DOHH2 (cell line): ENCODE measurements at regions not wholly inside any gene's neighbourhood (a gene's known extent, or its start where the extent isn't known, plus 50 kb on each side); places are given as distances from the start of the nearest gene placed in this dataset.

ENCODE experiments used
- H3F3A ChIP-seq: fragments of 200-600 bp; sonication (generic), shearing (Covaris generic); 2 replicates; pipeline ENCODE4 v1.6.0; 2016; ENCODE audit warnings: antibody characterized with exemption, mild to moderate bottlenecking; ENCODE audit not compliant: control insufficient read depth, insufficient read depth
- H3K27ac ChIP-seq: fragments of 200-600 bp; sonication (generic); 2 replicates; pipeline ENCODE4 v1.5.1; 2014; ENCODE audit warnings: low read depth, mild to moderate bottlenecking, low read length, moderate library complexity
- H3K27me3 ChIP-seq: fragments of 200-600 bp; sonication (generic); 2 replicates; pipeline ENCODE4 v1.6.1; 2014; ENCODE audit warnings: mild to moderate bottlenecking, low read length, mixed read lengths; ENCODE audit not compliant: control insufficient read depth
- H3K36me3 ChIP-seq: fragments of 200-600 bp; sonication (generic); 2 replicates; pipeline ENCODE4 v1.6.1; 2014; ENCODE audit warnings: mild to moderate bottlenecking, low read length, moderate library complexity, mixed read lengths; ENCODE audit not compliant: control insufficient read depth
- H3K4me1 ChIP-seq: fragments of 200-600 bp; sonication (generic); 2 replicates; pipeline ENCODE4 v1.6.1; 2014; ENCODE audit warnings: mild to moderate bottlenecking, low read length, mixed read lengths; ENCODE audit not compliant: control insufficient read depth
- H3K4me2 ChIP-seq: fragments of 200-600 bp; sonication (generic); 2 replicates; pipeline ENCODE4 v1.6.0; 2014; ENCODE audit warnings: mild to moderate bottlenecking, low read length, moderate library complexity
- H3K4me3 ChIP-seq: fragments of 200-600 bp; sonication (generic); 2 replicates; pipeline ENCODE4 v1.5.1; 2014; ENCODE audit warnings: mild to moderate bottlenecking, low read length, mixed read lengths
- H3K79me2 ChIP-seq: fragments of 200-600 bp; sonication (generic); 2 replicates; pipeline ENCODE4 v1.6.1; 2014; ENCODE audit warnings: mild to moderate bottlenecking, low read length, mixed read lengths; ENCODE audit not compliant: control insufficient read depth
- H3K9me2 ChIP-seq: fragments of 200-600 bp; sonication (generic); replicated peaks from 2 replicates; pipeline ENCODE4 v1.6.1; 2014; ENCODE audit warnings: mild to moderate bottlenecking, low read length, mixed read lengths; ENCODE audit not compliant: control insufficient read depth
- H3K9me3 ChIP-seq: fragments of 200-600 bp; sonication (generic); 2 replicates; pipeline ENCODE4 v1.6.1; 2014; ENCODE audit warnings: antibody characterized with exemption, low read length, mixed read lengths; ENCODE audit not compliant: control insufficient read depth, insufficient read depth
- H4K20me1 ChIP-seq: fragments of 200-600 bp; sonication (generic); 2 replicates; pipeline ENCODE4 v1.6.0; 2014; ENCODE audit warnings: low read depth, mild to moderate bottlenecking, antibody characterized with exemption, low read length, moderate library complexity; ENCODE audit not compliant: control insufficient read depth, insufficient read depth
- CTCF ChIP-seq: fragments of 200-600 bp; sonication (generic); IDR thresholded peaks from one replicate; pipeline ENCODE4 v1.5.1; 2014; ENCODE audit warnings: antibody characterized with exemption, mild to moderate bottlenecking, low read depth, low read length; ENCODE audit not compliant: poor library complexity, severe bottlenecking
- EZH2phosphoT487 ChIP-seq: fragments of 200-600 bp; sonication (generic); IDR thresholded peaks from 2 replicates; pipeline ENCODE4 v1.6.1; 2017; ENCODE audit warnings: borderline replicate concordance, mild to moderate bottlenecking, antibody characterized with exemption, low read length, moderate library complexity, mixed read lengths

DNA sequence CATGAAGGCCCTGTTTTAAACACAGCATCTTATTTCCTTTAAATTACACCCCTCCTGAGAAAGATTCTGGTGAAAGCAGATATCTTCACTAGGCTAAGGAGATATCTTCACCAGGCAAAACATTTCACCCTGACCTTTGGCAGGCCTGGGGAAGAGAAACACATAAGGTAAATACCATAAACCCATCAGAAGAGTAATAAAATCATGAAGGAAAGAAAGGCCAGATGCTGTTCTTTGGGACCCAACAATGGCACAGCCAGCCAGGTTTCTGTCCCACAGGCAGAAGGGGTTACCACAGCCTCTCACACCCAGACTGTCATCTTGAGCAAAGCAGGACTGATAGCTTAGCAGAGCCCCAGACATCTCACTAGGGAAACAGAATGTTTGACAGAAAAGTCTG lies 125.4 kb downstream of the CCDC34 start:
- H3K79me2 ChIP-seq: no peaks in the 10 kb centered on the region
- no peaks in the 10 kb centered on the region for H3K9me2 ChIP-seq
- H3F3A ChIP-seq: no peaks in the 10 kb centered on the region
- no peak overlapping the region for H3K4me3 ChIP-seq
- no peaks in the 10 kb centered on the region for H3K4me1 ChIP-seq
- no peaks in the 10 kb centered on the region for H4K20me1 ChIP-seq
- H3K36me3 ChIP-seq: no peaks in the 10 kb centered on the region
- H3K27ac ChIP-seq: no peak overlapping the region
- H3K4me2 ChIP-seq: no peak overlapping the region
- TF ChIP-seq CTCF: no peak
- H3K9me3 ChIP-seq: no peaks in the 10 kb centered on the region
- peaks cover 5% of the 10 kb centered on the region for H3K27me3 ChIP-seq

GRCh38 chr11:27234961-27235360 lies 128.1 kb downstream of the CCDC34 start:
- no peaks in the 10 kb centered on the region for H3K4me1 ChIP-seq
- no peaks in the 10 kb centered on the region for H3K36me3 ChIP-seq
- H3K4me2 ChIP-seq: no peak overlapping the region
- no peak overlapping the region for H3K4me3 ChIP-seq
- no peaks in the 10 kb centered on the region for H3K9me2 ChIP-seq
- H3K79me2 ChIP-seq: no peaks in the 10 kb centered on the region
- TF ChIP-seq EZH2phosphoT487: no peak
- no peak for TF ChIP-seq CTCF
- peaks cover 5% of the 10 kb centered on the region for H3K27me3 ChIP-seq
- no peaks in the 10 kb centered on the region for H3F3A ChIP-seq
- no peaks in the 10 kb centered on the region for H3K9me3 ChIP-seq
- no peak overlapping the region for H3K27ac ChIP-seq
- H4K20me1 ChIP-seq: no peaks in the 10 kb centered on the region

- no peak for TF ChIP-seq EZH2phosphoT487
- TF ChIP-seq CTCF: no peak
- H3K4me2 ChIP-seq: no peak overlapping the region
These were observed 128.9 kb downstream of the CCDC34 start for GRCh38 chr11:27234043-27234668.

GRCh38 chr11:27233654-27234042 lies 129.4 kb downstream of the CCDC34 start:
- TF ChIP-seq EZH2phosphoT487 (no peak), CTCF (no peak)
- H3K4me3 ChIP-seq: no peak overlapping the region
- H3K9me3 ChIP-seq: no peaks in the 10 kb centered on the region
- H3K27ac ChIP-seq: no peak overlapping the region
- H3K9me2 ChIP-seq: no peaks in the 10 kb centered on the region
- no peak overlapping the region for H3K4me2 ChIP-seq
- H3K36me3 ChIP-seq: no peaks in the 10 kb centered on the region
- no peaks in the 10 kb centered on the region for H3F3A ChIP-seq
- H3K27me3 ChIP-seq: peaks cover 5% of the 10 kb centered on the region
- no peaks in the 10 kb centered on the region for H4K20me1 ChIP-seq
- H3K4me1 ChIP-seq: no peaks in the 10 kb centered on the region
- H3K79me2 ChIP-seq: no peaks in the 10 kb centered on the region

More at GRCh38 chr11:27234043-27234668, 128.9 kb downstream of the CCDC34 start:
- H3K4me3 ChIP-seq: no peak overlapping the region
- H3K27ac ChIP-seq: no peak overlapping the region
- no peaks in the 10 kb centered on the region for H3K9me2 ChIP-seq
- H3K4me1 ChIP-seq: no peaks in the 10 kb centered on the region
- no peaks in the 10 kb centered on the region for H3K9me3 ChIP-seq
- peaks cover 5% of the 10 kb centered on the region for H3K27me3 ChIP-seq
- H3K36me3 ChIP-seq: no peaks in the 10 kb centered on the region
- no peaks in the 10 kb centered on the region for H4K20me1 ChIP-seq
- no peaks in the 10 kb centered on the region for H3K79me2 ChIP-seq
- no peaks in the 10 kb centered on the region for H3F3A ChIP-seq
